Esophagus muscularis mucosa (tissue), 4 donors: ENCODE measurements at regions not wholly inside any gene's neighbourhood (a gene's known extent, or its start where the extent isn't known, plus 50 kb on each side); places are given as distances from the start of the nearest gene placed in this dataset.

Source experiments
- DNase-seq: peaks from one replicate; pipeline ENCODE4 v3.0.0-alpha.2; 2017; ENCODE audit errors: extremely low spot score
- H3K27ac ChIP-seq, 4 donors: fragments of 200-600 bp; sonication (generic); replicated peaks in 1 of 4; 1 replicate in 3 of 4; 2 replicates in 1 of 4; pipeline ENCODE4 v1.5.1; 2016 to 2019; ENCODE audit warnings: mild to moderate bottlenecking in 1 of 4
- H3K27me3 ChIP-seq, 4 donors: fragments of 200-600 bp; sonication (generic); one replicate each; pipeline versions ENCODE4 v1.5.1 to v1.6.0; 2016 to 2019
- H3K36me3 ChIP-seq, 4 donors: fragments of 200-600 bp; sonication (generic); one replicate each; pipeline ENCODE4 v1.5.1; 2016 to 2019
- H3K4me1 ChIP-seq, 4 donors: fragments of 200-600 bp; sonication (generic); one replicate each; pipeline ENCODE4 v1.5.1; 2016 to 2019
- H3K4me3 ChIP-seq, 4 donors: fragments of 200-600 bp; sonication (generic); 1 replicate in 2 of 4; 2 replicates in 2 of 4; pipeline ENCODE4 v1.5.1; 2016 to 2019; ENCODE audit warnings: mild to moderate bottlenecking in 4 of 4, moderate library complexity in 1 of 4
- H3K9me3 ChIP-seq, 4 donors: fragments of 200-600 bp; sonication (generic); 1 replicate in 3 of 4; 2 replicates in 1 of 4; pipeline ENCODE4 v1.5.1; 2016 to 2019
- EP300 ChIP-seq: sonication (generic); formaldehyde crosslinking; IDR thresholded peaks from one replicate; pipeline ENCODE4 v1.6.1; 2017; ENCODE audit warnings: antibody characterized with exemption
- POLR2A ChIP-seq: fragments of 450-650 bp; IDR thresholded peaks from one replicate; pipeline ENCODE4 v1.6.1; 2017; ENCODE audit warnings: antibody characterized with exemption, moderate library complexity, mild to moderate bottlenecking, low read depth
- POLR2AphosphoS5 ChIP-seq, 2 donors: sonication (generic); formaldehyde crosslinking; IDR thresholded peaks; one replicate each; pipeline ENCODE4 v1.6.1; 2017; ENCODE audit warnings: antibody characterized with exemption in 2 of 2
- WGBS: methylation state at CpG from one replicate; pipeline ENCODE4 v1.1.5; 2018; 5-methylcytosine and 5-hydroxymethylcytosine counted together
- intact Hi-C: fragments of 100-400 bp; cut with DNase I; formaldehyde crosslinking; loops from one replicate; pipeline ENCODE4 v1.15.1; 2023
- TF ChIP-seq, protein P1 (sequence below), 3 experiments: fragments of 200-600 bp in 2 of 3; fragments of 450-650 bp in 1 of 3; sonication (generic) in 2 of 3; IDR thresholded peaks; one replicate each; pipeline ENCODE4 v1.5.1; 2017 to 2019; ENCODE audit warnings: antibody characterized with exemption in 3 of 3, mild to moderate bottlenecking in 2 of 3, moderate library complexity in 1 of 3

DNA sequence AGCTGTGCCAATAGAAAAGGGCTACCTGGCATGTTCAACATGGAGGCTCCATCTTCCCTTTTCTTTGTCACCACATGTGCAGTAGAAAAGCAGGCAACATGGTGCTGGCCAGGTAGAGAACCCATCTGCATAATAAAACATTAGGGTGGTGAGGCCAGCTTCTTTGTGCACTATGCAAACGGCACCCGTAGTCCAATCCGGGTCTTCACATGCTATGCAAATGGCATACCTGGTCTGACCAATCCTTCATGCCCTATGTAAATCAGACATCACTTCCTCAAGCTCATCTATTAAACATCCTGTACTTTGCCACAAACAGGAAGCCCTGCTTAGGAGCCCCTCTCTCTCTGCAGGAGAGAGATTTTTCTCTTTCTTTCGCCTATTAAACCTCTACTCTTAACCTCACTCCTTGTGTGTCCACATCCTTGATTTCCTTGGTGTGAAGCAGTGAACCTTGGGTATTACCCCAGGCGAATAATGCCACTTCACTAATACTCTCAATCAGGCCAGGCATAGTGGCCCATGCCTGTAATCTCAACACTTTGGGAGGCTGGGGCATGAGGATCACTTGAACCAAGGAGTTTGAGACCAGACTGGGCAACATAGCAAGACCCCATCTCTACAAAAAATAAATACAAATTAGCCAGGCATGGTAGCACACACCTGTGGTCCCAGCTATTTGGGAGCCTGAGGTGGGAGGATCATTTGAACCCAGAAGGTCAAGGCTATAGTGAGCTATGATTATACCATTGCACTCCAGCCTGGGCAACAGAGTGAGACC lies 111.3 kb upstream of the MRI1 start:
- Histone ChIP-seq H3K4me1 (no peaks in the 10 kb centered on the region), H3K27ac (no peak overlapping the region), H3K36me3 (no peaks in the 10 kb centered on the region), H3K27me3 (peaks cover 0 to 15% (median 0%) of the 10 kb centered on the region in 4 donors), H3K4me3 (no peak overlapping the region), H3K9me3 (no peaks in the 10 kb centered on the region)
- WGBS: 91% methylated on average over 3 of the region's 5 CpGs
- no peak for DNase-seq
- TF ChIP-seq, protein P1, sequence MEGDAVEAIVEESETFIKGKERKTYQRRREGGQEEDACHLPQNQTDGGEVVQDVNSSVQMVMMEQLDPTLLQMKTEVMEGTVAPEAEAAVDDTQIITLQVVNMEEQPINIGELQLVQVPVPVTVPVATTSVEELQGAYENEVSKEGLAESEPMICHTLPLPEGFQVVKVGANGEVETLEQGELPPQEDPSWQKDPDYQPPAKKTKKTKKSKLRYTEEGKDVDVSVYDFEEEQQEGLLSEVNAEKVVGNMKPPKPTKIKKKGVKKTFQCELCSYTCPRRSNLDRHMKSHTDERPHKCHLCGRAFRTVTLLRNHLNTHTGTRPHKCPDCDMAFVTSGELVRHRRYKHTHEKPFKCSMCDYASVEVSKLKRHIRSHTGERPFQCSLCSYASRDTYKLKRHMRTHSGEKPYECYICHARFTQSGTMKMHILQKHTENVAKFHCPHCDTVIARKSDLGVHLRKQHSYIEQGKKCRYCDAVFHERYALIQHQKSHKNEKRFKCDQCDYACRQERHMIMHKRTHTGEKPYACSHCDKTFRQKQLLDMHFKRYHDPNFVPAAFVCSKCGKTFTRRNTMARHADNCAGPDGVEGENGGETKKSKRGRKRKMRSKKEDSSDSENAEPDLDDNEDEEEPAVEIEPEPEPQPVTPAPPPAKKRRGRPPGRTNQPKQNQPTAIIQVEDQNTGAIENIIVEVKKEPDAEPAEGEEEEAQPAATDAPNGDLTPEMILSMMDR (IDR thresholded peaks at IDR 0.05): no peak
- TF ChIP-seq EP300 (no peak), POLR2AphosphoS5 (IDR thresholded peaks at IDR 0.05) (no peak), POLR2A (no peak)
- intact Hi-C loops: no loop called here

DNA sequence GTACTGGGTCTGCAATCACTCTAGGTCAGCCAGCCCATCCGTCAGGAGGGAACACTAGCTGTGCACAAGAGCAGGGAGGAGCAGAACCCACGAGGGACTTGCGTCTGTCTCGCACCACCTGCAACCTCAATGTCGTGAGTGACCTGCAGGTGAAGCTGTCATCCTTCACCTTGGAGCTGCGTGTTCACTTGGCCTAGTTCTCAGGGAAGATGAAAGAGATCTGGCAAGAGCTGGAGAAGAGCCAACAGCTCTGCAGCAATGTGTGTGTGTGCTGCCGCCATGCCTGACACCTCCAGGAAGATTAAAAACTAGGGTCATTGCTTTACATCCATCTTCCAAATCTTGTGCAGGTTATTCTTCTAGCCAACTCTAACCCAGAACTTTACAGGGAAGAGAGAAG lies 117.6 kb upstream of the MRI1 start:
- Histone ChIP-seq H3K4me1 (no peaks in the 10 kb centered on the region), H3K27ac (no peak overlapping the region), H3K4me3 (no peak overlapping the region), H3K27me3 (peaks cover 0 to 18% (median 1%) of the 10 kb centered on the region in 4 donors), H3K9me3 (no peaks in the 10 kb centered on the region), H3K36me3 (no peaks in the 10 kb centered on the region)
- TF ChIP-seq, protein P1 (IDR thresholded peaks at IDR 0.05): no peak
- TF ChIP-seq POLR2A (no peak), EP300 (no peak), POLR2AphosphoS5 (IDR thresholded peaks at IDR 0.05) (no peak)
- DNase-seq: no peak
- 54% methylated on average over 7 of the region's 7 CpGs for WGBS
- intact Hi-C loops: no loop called here

GRCh38 chr19:13644645-13645044 lies 119.7 kb upstream of the MRI1 start:
- no peak for TF ChIP-seq POLR2AphosphoS5 (IDR thresholded peaks at IDR 0.05)
- TF ChIP-seq POLR2A: no peak
- TF ChIP-seq EP300: no peak
- TF ChIP-seq, protein P1 (IDR thresholded peaks at IDR 0.05): no peak
- intact Hi-C loops: no loop called here
- DNase-seq: no peak
- no peaks in the 10 kb centered on the region for H3K9me3 ChIP-seq
- WGBS: 82% methylated on average over 3 of the region's 3 CpGs
- H3K4me1 ChIP-seq: no peaks in the 10 kb centered on the region
- H3K27ac ChIP-seq: no peak overlapping the region
- no peaks in the 10 kb centered on the region for H3K36me3 ChIP-seq
- peaks cover 0 to 12% (median 1%) of the 10 kb centered on the region in 4 donors for H3K27me3 ChIP-seq
- H3K4me3 ChIP-seq: no peak overlapping the region

DNA sequence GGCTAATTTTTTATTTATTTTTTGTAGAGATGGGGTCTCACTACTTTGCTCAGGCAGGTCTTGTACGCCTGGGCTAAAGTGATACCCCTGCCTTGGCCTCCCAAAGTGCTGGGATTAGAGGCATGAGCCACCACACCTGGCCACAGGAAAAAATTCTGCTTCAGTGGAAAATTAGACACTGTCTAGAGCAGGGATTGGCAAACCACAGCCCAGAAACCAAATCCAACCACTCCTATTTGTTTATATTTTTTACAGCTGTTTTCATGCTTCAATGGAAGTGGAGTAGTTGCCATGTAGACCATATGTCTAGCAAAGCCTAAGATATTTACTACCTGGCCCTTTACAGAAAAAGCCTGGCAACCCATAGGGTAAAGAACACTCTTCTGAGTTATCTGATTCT lies 123.7 kb upstream of the MRI1 start:
- Histone ChIP-seq H3K27ac (no peak overlapping the region), H3K27me3 (peaks cover 0 to 19% (median 1%) of the 10 kb centered on the region in 4 donors), H3K4me1 (no peaks in the 10 kb centered on the region), H3K4me3 (no peak overlapping the region), H3K36me3 (no peaks in the 10 kb centered on the region), H3K9me3 (peaks cover 0 to 9% (median 4%) of the 10 kb centered on the region in 4 donors)
- WGBS: 56% methylated on average over 1 of the region's 1 CpG
- TF ChIP-seq, protein P1 (IDR thresholded peaks at IDR 0.05): no peak
- TF ChIP-seq POLR2AphosphoS5 (IDR thresholded peaks at IDR 0.05) (no peak), EP300 (no peak), POLR2A (no peak)
- intact Hi-C loops: no loop called here
- no peak for DNase-seq
